ENCODE measurements at regions not wholly inside any gene's neighbourhood (a gene's known extent, or its start where the extent isn't known, plus 50 kb on each side); places are given as distances from the start of the nearest gene placed in this dataset.
A peak's percentile ranks its signal among the peaks of the same experiment; 100 is the strongest.

DNA sequence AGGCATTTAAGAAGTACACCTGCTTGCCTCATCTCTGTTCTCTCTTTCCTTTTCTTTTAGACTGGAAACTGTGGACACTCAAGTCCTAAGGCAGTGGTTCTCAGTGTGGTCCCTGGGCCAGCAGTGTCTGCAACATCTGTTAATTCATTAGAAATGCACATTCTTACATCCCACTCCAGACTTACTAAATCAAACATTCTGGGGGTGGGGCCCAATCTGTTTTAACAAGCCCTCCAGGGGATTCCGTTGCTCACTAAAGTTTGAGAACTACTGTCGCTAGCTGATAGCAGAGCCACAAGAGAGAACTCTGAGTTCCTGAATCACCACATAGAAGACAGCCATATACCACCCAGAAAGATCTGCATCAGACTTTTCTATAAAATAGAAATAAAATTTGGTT lies 430.6 kb downstream of the BCOR start:
- Histone ChIP-seq H3K79me2 (ENCODE audit: control insufficient read depth, insufficient read depth, low read length, unreplicated experiment) (no peaks in the 10 kb centered on the region), H2AFZ (ENCODE audit: low read length, unreplicated experiment) (peak overlapping the region; percentile 6), H3K27me3 (ENCODE audit: insufficient read depth, low read length) (no peaks in the 10 kb centered on the region), H3K36me3 (ENCODE audit: insufficient read depth, low read length) (no peaks in the 10 kb centered on the region), H3K4me1 (ENCODE audit: control insufficient read depth, insufficient read depth, low read length, unreplicated experiment) (peaks cover 30% of the 10 kb centered on the region), H3K27ac (ENCODE audit: low read depth, low read length) (no peak overlapping the region), H3K4me3 (ENCODE audit: low read depth, low read length) (no peak overlapping the region)

DNA sequence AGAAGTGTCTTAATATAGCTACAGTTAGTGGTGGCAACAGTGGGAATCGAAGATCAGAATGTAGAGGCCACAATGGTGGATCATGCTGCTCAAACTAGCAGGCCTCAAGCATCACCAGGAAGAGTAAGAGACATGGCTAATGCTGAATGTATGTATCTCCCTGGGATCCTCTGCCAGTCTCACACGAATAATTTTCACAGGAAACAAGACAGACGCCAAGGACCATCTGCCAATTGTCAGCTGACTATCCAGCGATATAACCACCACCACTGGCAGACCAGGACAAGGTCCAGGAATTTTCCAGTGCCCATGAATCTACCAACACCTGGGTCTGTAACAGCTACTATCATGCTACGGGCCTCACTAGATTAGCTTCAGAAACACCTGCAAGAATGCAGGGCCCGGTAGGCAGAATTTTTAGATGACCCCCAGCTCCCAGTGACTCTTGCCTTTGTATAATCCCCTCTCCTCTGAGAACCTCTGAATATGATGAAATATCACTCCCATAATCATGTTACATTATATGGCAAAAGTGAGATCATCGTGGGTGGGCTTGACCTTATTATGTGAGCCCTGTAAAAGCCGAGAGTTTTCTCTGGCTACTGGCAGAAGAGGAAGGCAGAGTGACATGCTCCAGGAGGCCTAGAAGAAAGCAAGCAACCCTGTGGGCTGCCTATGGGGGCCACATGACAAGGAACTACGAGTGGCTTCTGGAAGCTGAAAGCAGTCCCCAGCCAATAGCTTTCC lies 429.8 kb downstream of the BCOR start:
- no peaks in the 10 kb centered on the region for H3K27me3 ChIP-seq (ENCODE audit: insufficient read depth, low read length)
- no peak overlapping the region for H3K4me3 ChIP-seq (ENCODE audit: low read depth, low read length)
- H3K36me3 ChIP-seq (ENCODE audit: insufficient read depth, low read length) = no peaks in the 10 kb centered on the region
- no peaks in the 10 kb centered on the region for H3K79me2 ChIP-seq (ENCODE audit: control insufficient read depth, insufficient read depth, low read length, unreplicated experiment)
- H2AFZ ChIP-seq (ENCODE audit: low read length, unreplicated experiment) = peak overlapping the region; percentile 6
- H3K27ac ChIP-seq (ENCODE audit: low read depth, low read length) = no peak overlapping the region
- peaks cover 30% of the 10 kb centered on the region for H3K4me1 ChIP-seq (ENCODE audit: control insufficient read depth, insufficient read depth, low read length, unreplicated experiment)

DNA sequence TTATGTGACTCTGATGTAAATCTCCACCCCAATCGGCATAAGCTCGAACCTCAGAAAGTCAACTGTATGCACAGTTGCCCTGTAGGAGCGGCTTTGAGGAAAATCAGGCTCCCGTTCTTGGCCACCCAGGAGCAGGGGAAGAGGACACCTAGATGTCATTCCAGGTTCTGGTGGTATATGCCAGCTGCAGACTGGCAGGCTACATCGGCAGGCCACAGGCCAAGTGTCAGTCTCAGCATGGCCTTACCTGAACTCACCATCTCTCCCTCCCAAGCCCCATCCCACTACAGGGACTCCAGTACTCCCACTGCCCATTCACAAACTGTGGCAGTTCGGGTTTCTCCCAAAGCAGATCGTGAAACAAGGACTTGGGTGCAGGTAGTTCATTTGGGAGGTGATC lies 428.1 kb downstream of the BCOR start:
- Histone ChIP-seq H3K79me2 (ENCODE audit: control insufficient read depth, insufficient read depth, low read length, unreplicated experiment) (no peaks in the 10 kb centered on the region), H3K4me1 (ENCODE audit: control insufficient read depth, insufficient read depth, low read length, unreplicated experiment) (peaks cover 30% of the 10 kb centered on the region), H2AFZ (ENCODE audit: low read length, unreplicated experiment) (no peak overlapping the region), H3K27ac (ENCODE audit: low read depth, low read length) (no peak overlapping the region), H3K4me3 (ENCODE audit: low read depth, low read length) (no peak overlapping the region), H3K27me3 (ENCODE audit: insufficient read depth, low read length) (no peaks in the 10 kb centered on the region), H3K36me3 (ENCODE audit: insufficient read depth, low read length) (no peaks in the 10 kb centered on the region)

DNA sequence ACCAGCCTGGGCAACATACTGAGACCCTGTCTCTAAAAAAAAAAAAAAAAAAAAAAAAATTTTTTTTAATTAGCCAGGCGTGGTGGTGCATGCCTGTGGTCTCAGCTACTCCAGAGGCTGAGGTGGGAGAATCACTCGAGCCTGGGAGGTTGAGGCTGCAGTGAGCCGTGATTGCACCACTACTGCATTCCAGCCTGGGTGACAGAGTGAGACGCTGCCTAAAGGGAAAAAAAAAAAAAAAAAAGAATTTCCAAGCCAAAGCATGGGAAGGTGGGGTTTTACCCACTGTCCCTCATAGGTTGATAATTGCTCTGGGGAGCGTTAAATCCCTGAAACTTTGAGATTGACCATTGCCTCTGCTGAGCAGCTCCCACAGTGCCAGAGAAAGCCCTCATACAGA lies 427.5 kb downstream of the BCOR start:
- Histone ChIP-seq H2AFZ (ENCODE audit: low read length, unreplicated experiment) (no peak overlapping the region), H3K4me1 (ENCODE audit: control insufficient read depth, insufficient read depth, low read length, unreplicated experiment) (peaks cover 30% of the 10 kb centered on the region), H3K36me3 (ENCODE audit: insufficient read depth, low read length) (no peaks in the 10 kb centered on the region), H3K79me2 (ENCODE audit: control insufficient read depth, insufficient read depth, low read length, unreplicated experiment) (no peaks in the 10 kb centered on the region), H3K4me3 (ENCODE audit: low read depth, low read length) (no peak overlapping the region), H3K27me3 (ENCODE audit: insufficient read depth, low read length) (no peaks in the 10 kb centered on the region), H3K27ac (ENCODE audit: low read depth, low read length) (no peak overlapping the region)

DNA sequence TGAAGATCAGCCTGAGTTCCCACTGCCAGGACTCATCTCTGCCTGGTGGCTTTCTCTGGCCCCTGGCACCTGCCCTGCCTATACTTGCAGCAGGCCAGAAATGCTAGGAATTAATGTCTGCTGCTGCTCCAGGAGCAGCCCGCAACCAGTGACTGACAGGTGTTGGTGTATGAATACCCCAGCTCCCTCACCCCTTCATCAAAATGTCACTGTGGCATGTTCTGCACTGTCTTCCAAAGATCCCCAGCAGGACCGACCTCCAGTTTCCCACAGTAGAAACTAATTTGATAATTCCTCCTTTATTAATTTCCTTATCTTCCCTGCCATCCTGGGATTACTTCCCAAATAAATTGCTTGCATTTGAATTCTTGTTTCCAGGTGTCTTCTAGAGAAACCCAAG lies 425.4 kb downstream of the BCOR start:
- no peaks in the 10 kb centered on the region for H3K27me3 ChIP-seq (ENCODE audit: insufficient read depth, low read length)
- H3K27ac ChIP-seq (ENCODE audit: low read depth, low read length) = no peak overlapping the region
- no peak overlapping the region for H2AFZ ChIP-seq (ENCODE audit: low read length, unreplicated experiment)

DNA sequence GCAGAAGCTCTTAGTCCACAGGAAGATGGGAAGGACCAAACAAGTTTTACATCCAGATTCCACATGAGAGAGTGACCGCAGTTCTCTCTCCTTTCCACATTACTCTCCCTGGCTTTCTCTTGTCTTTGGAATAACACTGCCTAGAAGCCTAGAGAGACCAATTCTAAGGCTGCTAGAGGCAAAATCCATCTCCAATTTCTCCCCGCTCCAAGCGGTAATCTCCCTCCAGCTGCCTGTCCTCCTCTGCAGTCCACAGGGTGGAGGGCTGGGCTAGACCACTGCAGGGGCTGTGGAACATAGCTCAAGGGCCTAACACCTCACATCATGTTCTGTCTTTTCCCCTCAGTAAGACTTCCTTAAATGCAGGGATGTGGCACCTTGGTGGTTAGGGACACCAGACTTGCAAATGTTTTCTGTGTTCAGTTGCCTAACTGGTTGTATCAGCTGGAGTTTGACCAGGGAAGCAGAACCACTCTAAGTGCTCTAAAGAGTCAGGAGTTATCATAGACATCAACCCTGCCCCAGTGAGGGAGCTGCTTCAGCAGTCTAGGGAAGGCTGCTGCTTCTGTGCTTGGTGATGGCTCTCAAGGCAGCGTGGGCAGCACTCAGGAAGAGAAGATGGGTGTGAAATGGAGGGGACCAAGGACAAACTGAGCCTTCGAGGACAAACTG lies 423.1 kb downstream of the BCOR start:
- Histone ChIP-seq H3K27me3 (ENCODE audit: insufficient read depth, low read length) (no peaks in the 10 kb centered on the region), H3K36me3 (ENCODE audit: insufficient read depth, low read length) (no peaks in the 10 kb centered on the region), H3K4me3 (ENCODE audit: low read depth, low read length) (no peak overlapping the region), H2AFZ (ENCODE audit: low read length, unreplicated experiment) (no peak overlapping the region), H3K79me2 (ENCODE audit: control insufficient read depth, insufficient read depth, low read length, unreplicated experiment) (no peaks in the 10 kb centered on the region), H3K27ac (ENCODE audit: low read depth, low read length) (peak overlapping the region; percentile 64; the same call in 1 of the 2 replicates), H3K4me1 (ENCODE audit: control insufficient read depth, insufficient read depth, low read length, unreplicated experiment) (peaks cover 11% of the 10 kb centered on the region)

More for the DNA sequence above, 425.4 kb downstream of the BCOR start:
- peaks cover 16% of the 10 kb centered on the region for H3K4me1 ChIP-seq (ENCODE audit: control insufficient read depth, insufficient read depth, low read length, unreplicated experiment)
- no peaks in the 10 kb centered on the region for H3K36me3 ChIP-seq (ENCODE audit: insufficient read depth, low read length)
- H3K4me3 ChIP-seq (ENCODE audit: low read depth, low read length) = no peak overlapping the region
- no peaks in the 10 kb centered on the region for H3K79me2 ChIP-seq (ENCODE audit: control insufficient read depth, insufficient read depth, low read length, unreplicated experiment)

DNA sequence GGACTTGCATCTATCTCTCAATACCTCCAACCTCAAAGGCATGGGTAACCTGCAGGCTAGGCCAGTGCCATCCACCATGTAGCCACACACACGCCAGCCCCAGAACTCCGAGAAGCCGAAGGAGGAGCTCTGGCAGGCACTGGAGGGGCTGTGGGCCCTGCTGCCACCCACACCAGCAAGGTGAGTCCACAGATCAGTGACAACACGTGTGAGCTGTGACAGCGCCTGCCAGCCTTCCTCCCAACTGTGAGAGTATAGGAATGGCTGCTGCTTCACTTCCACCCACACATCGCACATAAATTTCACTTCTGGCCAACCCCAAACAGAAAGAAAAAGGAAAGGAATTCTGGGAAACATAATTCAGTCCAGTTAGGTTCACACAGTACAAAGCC lies 422.6 kb downstream of the BCOR start:
- Histone ChIP-seq H2AFZ (ENCODE audit: low read length, unreplicated experiment) (no peak overlapping the region), H3K79me2 (ENCODE audit: control insufficient read depth, insufficient read depth, low read length, unreplicated experiment) (no peaks in the 10 kb centered on the region), H3K27me3 (ENCODE audit: insufficient read depth, low read length) (no peaks in the 10 kb centered on the region), H3K4me1 (ENCODE audit: control insufficient read depth, insufficient read depth, low read length, unreplicated experiment) (peaks cover 11% of the 10 kb centered on the region), H3K27ac (ENCODE audit: low read depth, low read length) (peak overlapping the region; percentile 64), H3K36me3 (ENCODE audit: insufficient read depth, low read length) (no peaks in the 10 kb centered on the region), H3K4me3 (ENCODE audit: low read depth, low read length) (no peak overlapping the region)

DNA sequence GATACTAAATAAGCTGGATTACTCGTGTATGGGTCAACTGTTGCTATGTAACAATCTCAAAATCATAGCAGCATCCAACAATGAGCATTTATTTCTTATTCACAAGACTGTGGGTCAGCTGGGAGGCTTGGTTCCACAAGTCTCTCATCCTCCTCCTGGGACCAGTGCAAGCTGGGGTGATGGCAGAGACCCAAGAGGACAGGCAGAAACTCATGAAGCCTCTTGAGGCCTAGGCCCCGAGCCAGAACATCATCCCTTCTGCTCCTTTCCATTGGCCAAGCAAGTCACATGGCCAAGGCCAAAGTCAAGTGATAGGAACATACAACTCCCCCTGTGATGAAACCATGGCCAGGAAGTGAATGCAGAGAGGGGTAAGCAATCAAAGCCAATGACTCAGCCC lies 422.1 kb downstream of the BCOR start:
- peak overlapping the region; percentile 64 for H3K27ac ChIP-seq (ENCODE audit: low read depth, low read length)
- no peak overlapping the region for H3K4me3 ChIP-seq (ENCODE audit: low read depth, low read length)
- no peaks in the 10 kb centered on the region for H3K79me2 ChIP-seq (ENCODE audit: control insufficient read depth, insufficient read depth, low read length, unreplicated experiment)
- H3K27me3 ChIP-seq (ENCODE audit: insufficient read depth, low read length) = no peaks in the 10 kb centered on the region
- no peak overlapping the region for H2AFZ ChIP-seq (ENCODE audit: low read length, unreplicated experiment)
- no peaks in the 10 kb centered on the region for H3K36me3 ChIP-seq (ENCODE audit: insufficient read depth, low read length)
- H3K4me1 ChIP-seq (ENCODE audit: control insufficient read depth, insufficient read depth, low read length, unreplicated experiment) = peaks cover 11% of the 10 kb centered on the region

DNA sequence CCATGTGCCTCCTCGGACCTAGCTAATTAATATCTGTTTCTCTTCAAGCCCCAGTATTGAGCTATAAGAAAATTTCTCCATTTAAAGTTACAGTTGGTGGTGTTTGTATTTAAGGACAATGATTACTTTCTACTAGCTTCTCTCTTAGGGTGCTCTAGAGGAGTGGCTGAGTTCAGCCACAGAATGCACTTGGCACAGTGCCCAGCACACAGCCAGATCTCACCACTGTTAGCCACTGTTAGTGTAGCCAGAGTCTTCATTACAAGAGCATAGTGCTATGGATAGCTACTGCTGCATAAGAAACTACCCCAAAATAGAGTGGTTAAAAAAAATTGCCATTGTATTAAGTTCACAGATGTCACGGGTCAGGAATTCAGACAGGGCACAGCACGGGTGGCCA lies 421.3 kb downstream of the BCOR start:
- H3K79me2 ChIP-seq (ENCODE audit: control insufficient read depth, insufficient read depth, low read length, unreplicated experiment) = no peaks in the 10 kb centered on the region
- H3K4me1 ChIP-seq (ENCODE audit: control insufficient read depth, insufficient read depth, low read length, unreplicated experiment) = peaks cover 11% of the 10 kb centered on the region
- no peak overlapping the region for H3K4me3 ChIP-seq (ENCODE audit: low read depth, low read length)
- H2AFZ ChIP-seq (ENCODE audit: low read length, unreplicated experiment) = no peak overlapping the region
- peak overlapping the region; percentile 58 for H3K27ac ChIP-seq (ENCODE audit: low read depth, low read length)
- no peaks in the 10 kb centered on the region for H3K27me3 ChIP-seq (ENCODE audit: insufficient read depth, low read length)
- H3K36me3 ChIP-seq (ENCODE audit: insufficient read depth, low read length) = no peaks in the 10 kb centered on the region

DNA sequence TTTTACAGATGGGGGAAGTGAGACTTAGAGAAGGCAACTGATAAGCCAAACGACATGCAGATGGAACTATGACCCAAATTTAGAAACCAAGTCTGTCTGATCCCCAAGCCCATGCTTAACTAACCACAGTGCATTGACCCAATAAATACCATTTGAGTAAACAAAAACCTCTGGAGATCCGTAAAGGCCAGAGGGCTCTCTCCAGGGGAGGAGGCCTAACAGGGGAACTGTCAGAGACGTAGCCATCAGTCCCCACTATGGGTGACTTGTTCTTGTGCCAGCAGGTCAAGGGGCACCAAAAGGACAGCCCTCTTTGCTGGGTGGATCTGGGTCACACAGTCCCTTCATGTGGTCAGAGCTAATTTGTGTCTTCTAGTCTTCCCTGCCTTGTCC lies 420.2 kb downstream of the BCOR start:
- Histone ChIP-seq H3K4me3 (ENCODE audit: low read depth, low read length) (no peak overlapping the region), H3K36me3 (ENCODE audit: insufficient read depth, low read length) (no peaks in the 10 kb centered on the region), H2AFZ (ENCODE audit: low read length, unreplicated experiment) (no peak overlapping the region), H3K79me2 (ENCODE audit: control insufficient read depth, insufficient read depth, low read length, unreplicated experiment) (no peaks in the 10 kb centered on the region), H3K27me3 (ENCODE audit: insufficient read depth, low read length) (no peaks in the 10 kb centered on the region), H3K4me1 (ENCODE audit: control insufficient read depth, insufficient read depth, low read length, unreplicated experiment) (peaks cover 11% of the 10 kb centered on the region), H3K27ac (ENCODE audit: low read depth, low read length) (no peak overlapping the region)
